ENCODE measurements at regions not wholly inside any gene's neighbourhood (a gene's known extent, or its start where the extent isn't known, plus 50 kb on each side); places are given as distances from the start of the nearest gene placed in this dataset.

DNA sequence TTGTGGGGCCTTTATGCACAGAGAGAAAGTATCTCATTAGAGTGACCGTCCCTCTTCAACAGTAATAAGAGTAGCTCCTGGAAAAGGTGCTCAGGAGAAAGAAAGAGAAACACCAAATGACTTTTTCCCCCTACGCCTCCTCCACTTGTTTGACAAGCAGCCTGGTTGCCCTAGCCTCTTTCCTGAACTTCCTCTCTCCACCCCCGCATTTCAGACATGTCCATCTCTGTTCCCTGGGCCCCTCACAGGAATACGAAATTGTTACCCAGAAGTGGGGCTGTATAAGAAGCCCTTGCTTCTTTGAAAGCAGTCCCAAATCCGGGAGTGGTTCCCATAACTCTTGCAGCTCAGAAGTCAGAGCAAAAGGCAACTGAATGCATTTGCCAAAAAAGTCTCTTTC is 119.6 kb upstream of the ADO start:
- TF ChIP-seq, protein P1, sequence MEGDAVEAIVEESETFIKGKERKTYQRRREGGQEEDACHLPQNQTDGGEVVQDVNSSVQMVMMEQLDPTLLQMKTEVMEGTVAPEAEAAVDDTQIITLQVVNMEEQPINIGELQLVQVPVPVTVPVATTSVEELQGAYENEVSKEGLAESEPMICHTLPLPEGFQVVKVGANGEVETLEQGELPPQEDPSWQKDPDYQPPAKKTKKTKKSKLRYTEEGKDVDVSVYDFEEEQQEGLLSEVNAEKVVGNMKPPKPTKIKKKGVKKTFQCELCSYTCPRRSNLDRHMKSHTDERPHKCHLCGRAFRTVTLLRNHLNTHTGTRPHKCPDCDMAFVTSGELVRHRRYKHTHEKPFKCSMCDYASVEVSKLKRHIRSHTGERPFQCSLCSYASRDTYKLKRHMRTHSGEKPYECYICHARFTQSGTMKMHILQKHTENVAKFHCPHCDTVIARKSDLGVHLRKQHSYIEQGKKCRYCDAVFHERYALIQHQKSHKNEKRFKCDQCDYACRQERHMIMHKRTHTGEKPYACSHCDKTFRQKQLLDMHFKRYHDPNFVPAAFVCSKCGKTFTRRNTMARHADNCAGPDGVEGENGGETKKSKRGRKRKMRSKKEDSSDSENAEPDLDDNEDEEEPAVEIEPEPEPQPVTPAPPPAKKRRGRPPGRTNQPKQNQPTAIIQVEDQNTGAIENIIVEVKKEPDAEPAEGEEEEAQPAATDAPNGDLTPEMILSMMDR (IDR thresholded peaks at IDR 0.05) = no peak
- TF ChIP-seq POLR2A (IDR thresholded peaks at IDR 0.05) = no peak
